Neuronal stem cell (in vitro differentiated cells): ENCODE measurements at regions not wholly inside any gene's neighbourhood (a gene's known extent, or its start where the extent isn't known, plus 50 kb on each side); places are given as distances from the start of the nearest gene placed in this dataset.

Experiments used
- DNase-seq: peaks from one replicate; pipeline ENCODE4 v3.0.0-alpha.2; 2013; ENCODE audit warnings: low spot score
- H2AFZ ChIP-seq: one replicate; pipeline ENCODE4 v1.6.1; 2013; ENCODE audit warnings: mild to moderate bottlenecking, low read length, inconsistent platforms
- H2AK5ac ChIP-seq: 2 replicates; pipeline ENCODE4 v1.6.1; 2013; ENCODE audit warnings: low read depth, mild to moderate bottlenecking, inconsistent platforms, low read length, moderate library complexity, mixed read lengths
- H2BK120ac ChIP-seq: 2 replicates; pipeline ENCODE4 v1.6.1; 2013; ENCODE audit warnings: low read depth, mild to moderate bottlenecking, inconsistent platforms, low read length, moderate library complexity, mixed read lengths
- H2BK12ac ChIP-seq: one replicate; pipeline ENCODE4 v1.6.1; 2013; ENCODE audit warnings: low read length, inconsistent platforms
- H2BK15ac ChIP-seq: 2 replicates; pipeline ENCODE4 v1.6.1; 2013; ENCODE audit warnings: mild to moderate bottlenecking, low read length, inconsistent platforms, mixed read lengths
- H2BK5ac ChIP-seq: one replicate; pipeline ENCODE4 v1.6.1; 2013; ENCODE audit warnings: inconsistent platforms, mild to moderate bottlenecking, low read length, moderate library complexity
- H3K14ac ChIP-seq: one replicate; pipeline ENCODE4 v1.6.1; 2013; ENCODE audit warnings: low read length, inconsistent platforms
- H3K18ac ChIP-seq: 2 replicates; pipeline ENCODE4 v1.6.1; 2013; ENCODE audit warnings: low read length, inconsistent platforms
- H3K23ac ChIP-seq: 2 replicates; pipeline ENCODE4 v1.6.1; 2013; ENCODE audit warnings: low read depth, mild to moderate bottlenecking, mixed read lengths, low read length, inconsistent platforms; ENCODE audit not compliant: poor library complexity
- H3K27ac ChIP-seq: replicated peaks from 3 replicates; pipeline ENCODE4 v1.5.1; 2013; ENCODE audit warnings: low read length, inconsistent platforms
- H3K27me3 ChIP-seq, 3 experiments: 2 replicates each; pipeline ENCODE4 v1.6.1; 2013; ENCODE audit warnings: low read length in 3 of 3, mild to moderate bottlenecking in 2 of 3, inconsistent platforms in 1 of 3, low read depth in 1 of 3, mixed read lengths in 1 of 3, moderate library complexity in 1 of 3; ENCODE audit not compliant: control insufficient read depth in 3 of 3, insufficient read depth in 3 of 3
- H3K36me3 ChIP-seq, 2 donors: replicated peaks in 1 of 2; 2 replicates each; pipeline ENCODE4 v1.6.1; 2013; ENCODE audit warnings: low read length in 2 of 2; ENCODE audit not compliant: control insufficient read depth in 2 of 2, insufficient read depth in 2 of 2
- H3K4ac ChIP-seq: 2 replicates; pipeline ENCODE4 v1.6.1; 2013; ENCODE audit warnings: inconsistent platforms, mild to moderate bottlenecking, low read length, moderate library complexity
- H3K4me1 ChIP-seq, 2 donors: 1 replicate in 1 of 2; 2 replicates in 1 of 2; pipeline ENCODE4 v1.6.1; 2013; ENCODE audit warnings: low read length in 2 of 2, low read depth in 1 of 2; ENCODE audit not compliant: control insufficient read depth in 2 of 2, insufficient read depth in 1 of 2
- H3K4me2 ChIP-seq: one replicate; pipeline ENCODE4 v1.6.1; 2013; ENCODE audit warnings: mild to moderate bottlenecking, low read length, inconsistent platforms; ENCODE audit not compliant: insufficient read depth, poor library complexity, severe bottlenecking
- H3K4me3 ChIP-seq, 2 donors: 2 replicates each; pipeline ENCODE4 v1.5.1; 2013; ENCODE audit warnings: low read length in 2 of 2, mild to moderate bottlenecking in 2 of 2, inconsistent platforms in 1 of 2, moderate library complexity in 1 of 2
- H3K79me1 ChIP-seq: one replicate; pipeline ENCODE4 v1.6.1; 2013; ENCODE audit warnings: low read depth, mild to moderate bottlenecking, inconsistent platforms, low read length, moderate library complexity
- H3K9ac ChIP-seq: one replicate; pipeline ENCODE4 v1.6.1; 2013; ENCODE audit warnings: mild to moderate bottlenecking, low read depth, low read length, inconsistent platforms; ENCODE audit not compliant: poor library complexity
- H3K9me3 ChIP-seq, 2 donors: replicated peaks in 1 of 2; 2 replicates each; pipeline versions ENCODE3 to v1.6.1; 2013; ENCODE audit warnings: low read length in 2 of 2, mild to moderate bottlenecking in 2 of 2, inconsistent platforms in 1 of 2, low read depth in 1 of 2, mixed read lengths in 1 of 2, moderate library complexity in 1 of 2; ENCODE audit not compliant: control insufficient read depth in 2 of 2, insufficient read depth in 1 of 2
- H4K8ac ChIP-seq: one replicate; pipeline ENCODE4 v1.6.1; 2013; ENCODE audit warnings: low read depth, mild to moderate bottlenecking, inconsistent platforms, low read length, moderate library complexity
- H4K91ac ChIP-seq: one replicate; pipeline ENCODE4 v1.6.1; 2013; ENCODE audit warnings: low read length, low read depth, mild to moderate bottlenecking, inconsistent platforms; ENCODE audit not compliant: poor library complexity
- WGBS, 2 donors: extraction: QIAGEN DNeasy Blood & Tissue Kit; methylation state at CpG; one replicate each; pipeline ENCODE4 v1.1.7; 2013; ENCODE audit warnings: missing lambda C conversion rate in 2 of 2, mixed read lengths in 1 of 2; ENCODE audit not compliant: insufficient read length in 2 of 2, insufficient replicate concordance in 1 of 2; ENCODE audit errors: extremely low coverage in 2 of 2; 5-methylcytosine and 5-hydroxymethylcytosine counted together

- Histone ChIP-seq H3K4me2 (no peak overlapping the region), H4K8ac (no peak overlapping the region), H3K14ac (no peak overlapping the region), H3K4ac (no peak overlapping the region), H2BK12ac (no peak overlapping the region), H3K79me1 (no peaks in the 10 kb centered on the region), H3K9ac (no peak overlapping the region), H3K18ac (no peak overlapping the region), H3K27ac (no peak overlapping the region), H2BK15ac (no peak overlapping the region), H3K4me3 (no peak overlapping the region), H3K9me3 (no peaks in the 10 kb centered on the region), H2BK5ac (no peak overlapping the region), H3K4me1 (peaks cover 3 to 9% of the 10 kb centered on the region in 2 donors), H3K23ac (no peak overlapping the region), H2AFZ (no peak overlapping the region), H2BK120ac (no peak overlapping the region), H4K91ac (no peak overlapping the region), H3K36me3 (no peaks in the 10 kb centered on the region), H3K27me3 (no peaks in the 10 kb centered on the region), H2AK5ac (no peak overlapping the region)
- DNase-seq = no peak
- WGBS, 2 donors = no CpG with 5 or more reads among the region's 6 CpGs
Observed at GRCh38 chr4:18858229-18858922, 836.8 kb upstream of the LCORL start.

GRCh38 chr4:18850867-18851266 lies 829.3 kb upstream of the LCORL start:
- Histone ChIP-seq H3K4me1 (no peaks in the 10 kb centered on the region), H2BK5ac (no peak overlapping the region), H3K14ac (no peak overlapping the region), H3K9me3 (no peaks in the 10 kb centered on the region), H3K9ac (no peak overlapping the region), H3K27me3 (no peaks in the 10 kb centered on the region), H3K4me3 (no peak overlapping the region), H3K79me1 (no peaks in the 10 kb centered on the region), H3K27ac (no peak overlapping the region), H3K36me3 (no peaks in the 10 kb centered on the region), H2BK15ac (no peak overlapping the region), H2BK12ac (no peak overlapping the region), H4K8ac (no peak overlapping the region), H2AFZ (no peak overlapping the region), H3K4ac (no peak overlapping the region), H3K18ac (no peak overlapping the region), H2AK5ac (no peak overlapping the region), H4K91ac (no peak overlapping the region), H3K4me2 (no peak overlapping the region), H3K23ac (no peak overlapping the region), H2BK120ac (no peak overlapping the region)
- no CpG with 5 or more reads among the region's 2 CpGs for WGBS, 2 donors
- no peak for DNase-seq

GRCh38 chr4:18847249-18847890 lies 825.8 kb upstream of the LCORL start:
- no peak overlapping the region for H3K23ac ChIP-seq
- H2AFZ ChIP-seq = peak overlapping the region; percentile 10
- no peak overlapping the region for H3K4me2 ChIP-seq
- H2AK5ac ChIP-seq = no peak overlapping the region
- no peak overlapping the region for H2BK120ac ChIP-seq
- no peaks in the 10 kb centered on the region for H3K79me1 ChIP-seq
- H3K36me3 ChIP-seq = no peaks in the 10 kb centered on the region
- no peak overlapping the region for H3K9ac ChIP-seq
- no peak overlapping the region for H3K27ac ChIP-seq
- H3K18ac ChIP-seq = no peak overlapping the region
- no peak for DNase-seq
- no peaks in the 10 kb centered on the region for H3K4me1 ChIP-seq
- H3K14ac ChIP-seq = no peak overlapping the region
- H2BK15ac ChIP-seq = no peak overlapping the region
- no peak overlapping the region for H4K91ac ChIP-seq
- H3K9me3 ChIP-seq = peaks cover 1 to 10% of the 10 kb centered on the region in 2 donors
- no peak overlapping the region for H3K4ac ChIP-seq
- no peak overlapping the region for H2BK12ac ChIP-seq
- H3K27me3 ChIP-seq = no peaks in the 10 kb centered on the region
- no peak overlapping the region for H4K8ac ChIP-seq
- no CpG with 5 or more reads among the region's 5 CpGs for WGBS, 2 donors
- H2BK5ac ChIP-seq = no peak overlapping the region
- H3K4me3 ChIP-seq = no peak overlapping the region

- H3K23ac ChIP-seq = no peak overlapping the region
- no peak overlapping the region for H3K4me2 ChIP-seq
- H3K4me1 ChIP-seq = no peaks in the 10 kb centered on the region
- H3K4ac ChIP-seq = no peak overlapping the region
- H3K9me3 ChIP-seq = peaks cover 3 to 19% of the 10 kb centered on the region in 2 donors
- H2BK5ac ChIP-seq = no peak overlapping the region
- no peak overlapping the region for H2BK120ac ChIP-seq
- H4K91ac ChIP-seq = no peak overlapping the region
- H2BK12ac ChIP-seq = no peak overlapping the region
- no peak overlapping the region for H2AK5ac ChIP-seq
- H3K18ac ChIP-seq = no peak overlapping the region
- no peak overlapping the region for H3K27ac ChIP-seq
- H4K8ac ChIP-seq = no peak overlapping the region
- no CpG with 5 or more reads among the region's 1 CpG for WGBS, 2 donors
- no peaks in the 10 kb centered on the region for H3K27me3 ChIP-seq
- H3K79me1 ChIP-seq = no peaks in the 10 kb centered on the region
- no peak overlapping the region for H3K9ac ChIP-seq
- no peak overlapping the region for H3K14ac ChIP-seq
- H2BK15ac ChIP-seq = no peak overlapping the region
- H3K36me3 ChIP-seq = no peaks in the 10 kb centered on the region
- H2AFZ ChIP-seq = no peak overlapping the region
- H3K4me3 ChIP-seq = no peak overlapping the region
- no peak for DNase-seq
Observed at GRCh38 chr4:18846313-18846712, 824.8 kb upstream of the LCORL start.
